Left colon (tissue), 2 donors: ENCODE measurements at regions not wholly inside any gene's neighbourhood (a gene's known extent, or its start where the extent isn't known, plus 50 kb on each side); places are given as distances from the start of the nearest gene placed in this dataset.
"Not testable (repeated sequence)": the region's sequence is repeated elsewhere in the genome, so short reads cannot be mapped to it uniquely, and the experiment has no call there.

ENCODE experiments used
- ATAC-seq: fragments of 200-7000 bp; cut with Tn5 transposase; one replicate; pipeline ENCODE4 v1.9.1; 2020; ENCODE audit warnings: mild to moderate bottlenecking, moderate library complexity
- DNase-seq, 2 donors: peaks; one replicate each; pipeline ENCODE4 v3.0.0-alpha.2; 2020
- intact Hi-C, 2 donors: fragments of 100-400 bp; cut with DNase I in 1 of 2; cut with micrococcal nuclease in 1 of 2; formaldehyde crosslinking; loops; one replicate each; pipeline versions ENCODE4 v1.11.2 to v1.14.0; 2022; cut with DNase I, micrococcal nuclease
- donor health status: DM: no; HTN: no; CAD: no.
- donor health status: DM: yes; HTN: yes; CAD: no.

DNA sequence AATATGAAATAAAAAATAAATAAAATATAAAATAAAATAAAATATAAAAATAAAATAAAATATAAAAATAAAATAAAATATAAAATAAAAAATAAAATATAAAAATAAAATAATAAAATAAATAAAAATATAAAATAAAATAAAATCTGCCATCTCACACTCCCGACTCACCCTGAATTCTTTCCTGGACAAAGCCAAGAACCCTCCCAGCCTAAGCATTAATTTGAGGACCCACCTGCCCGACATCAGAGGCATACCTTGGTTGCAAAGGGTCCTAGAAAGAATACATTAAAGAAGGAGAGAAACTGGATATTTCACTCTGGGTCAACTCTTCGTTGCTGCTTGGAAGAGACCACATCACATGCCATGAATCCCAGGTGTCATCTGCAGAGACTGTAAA lies 138.3 kb downstream of the CRLF2 start:
- no peak for ATAC-seq
- intact Hi-C loops, result no loop called here
- no peak for DNase-seq

- intact Hi-C loops, result no loop called here
- ATAC-seq, result no peak
- DNase-seq, result no peak
These were observed 139.6 kb downstream of the CRLF2 start for GRCh38 chrX:1072637-1073377.

- ATAC-seq (no peak), DNase-seq (no peak)
- intact Hi-C loops, result no loop called here
These were observed 141.1 kb downstream of the CRLF2 start for GRCh38 chrX:1071351-1071750.

DNA sequence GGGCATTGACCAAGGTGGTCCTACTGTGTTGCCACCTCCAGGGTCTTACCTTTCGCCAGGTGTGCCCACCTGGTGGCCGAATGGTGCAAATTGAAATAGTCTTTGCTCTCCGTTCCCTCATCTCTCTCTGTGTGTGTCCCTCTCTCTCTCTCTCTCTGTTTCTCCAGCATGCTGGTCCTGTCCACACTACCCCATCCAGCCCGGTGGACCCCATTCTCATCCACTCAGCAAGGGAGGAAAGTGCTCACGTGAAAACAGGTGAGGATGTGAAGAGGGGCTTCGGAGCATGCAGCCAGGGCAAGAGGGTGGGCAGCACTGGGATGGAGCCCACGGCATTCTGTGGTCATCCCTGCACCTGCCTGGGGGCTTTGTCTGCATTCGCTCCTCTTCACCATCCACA lies 150.1 kb downstream of the CRLF2 start:
- intact Hi-C loops, result no loop called here
- ATAC-seq, result no peak

DNA sequence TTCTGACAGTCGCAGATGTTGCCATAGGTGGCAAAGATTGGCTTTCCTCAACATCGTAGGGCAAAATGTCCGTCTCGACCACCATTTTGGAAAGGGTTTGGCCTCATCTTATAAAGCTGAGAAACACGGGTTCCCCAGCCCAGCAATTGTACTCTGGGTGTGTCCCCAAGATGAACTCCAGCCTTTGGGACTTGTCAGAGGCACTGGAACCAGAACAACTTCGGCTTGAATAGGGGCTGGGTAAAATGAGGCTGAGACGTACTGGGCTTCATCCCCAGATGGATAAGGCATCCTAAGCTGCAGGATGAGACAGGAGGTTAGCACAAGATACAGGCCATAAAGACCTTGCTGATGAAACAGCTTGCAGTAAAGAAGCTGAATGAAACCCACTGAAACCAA lies 151.9 kb downstream of the CRLF2 start:
- no peak for DNase-seq
- no peak for ATAC-seq
- intact Hi-C loops, result no loop called here

More for the DNA sequence above, 150.1 kb downstream of the CRLF2 start:
- no peak for DNase-seq

DNA sequence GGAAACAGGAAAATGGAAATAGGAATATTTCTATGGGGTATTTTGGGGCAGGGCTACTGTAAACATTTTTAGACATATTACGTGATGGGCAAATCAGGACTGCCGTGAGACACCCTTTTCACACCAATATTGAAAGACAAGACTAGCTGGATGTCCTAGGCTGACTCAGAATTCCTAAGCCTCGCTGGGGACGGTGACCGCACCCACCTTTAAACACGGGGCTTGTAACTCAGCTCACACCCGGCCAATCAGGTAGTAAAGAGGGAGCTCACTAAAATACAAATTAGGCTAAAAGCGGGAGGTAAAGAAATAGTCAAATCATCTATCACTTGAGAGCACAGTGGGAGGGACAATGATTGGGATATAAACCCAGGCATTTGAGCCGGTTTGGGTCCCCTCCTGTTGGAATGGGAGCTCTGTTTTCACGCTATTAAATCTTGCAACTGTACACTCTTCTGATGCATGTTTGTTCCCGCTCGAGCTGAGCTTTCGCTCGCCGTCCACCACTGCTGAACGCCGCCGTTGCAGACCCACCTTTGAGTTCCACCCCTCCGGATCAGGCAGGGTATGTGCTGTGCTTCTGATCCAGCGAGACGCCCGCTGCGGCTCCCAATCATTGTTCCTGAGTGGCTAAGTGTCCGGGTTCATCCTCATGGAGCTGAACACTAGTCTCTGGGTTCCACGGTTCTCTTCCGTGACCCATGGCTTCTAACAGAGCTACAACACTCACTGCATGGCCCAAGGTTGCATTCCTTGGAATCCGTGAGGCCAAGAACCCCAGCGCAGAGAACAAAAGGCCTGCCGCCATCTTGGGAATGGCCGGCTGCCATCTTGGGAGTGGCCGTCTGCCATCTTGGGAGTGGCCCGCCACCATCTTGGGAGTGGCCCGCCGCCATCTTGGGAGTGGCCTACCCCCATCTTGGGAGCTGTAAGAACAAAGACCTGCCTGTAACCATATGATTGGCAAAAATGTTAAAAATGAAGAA lies 152.6 kb downstream of the CRLF2 start:
- intact Hi-C loops, result no loop called here
- ATAC-seq (no peak), DNase-seq (no peak)

DNA sequence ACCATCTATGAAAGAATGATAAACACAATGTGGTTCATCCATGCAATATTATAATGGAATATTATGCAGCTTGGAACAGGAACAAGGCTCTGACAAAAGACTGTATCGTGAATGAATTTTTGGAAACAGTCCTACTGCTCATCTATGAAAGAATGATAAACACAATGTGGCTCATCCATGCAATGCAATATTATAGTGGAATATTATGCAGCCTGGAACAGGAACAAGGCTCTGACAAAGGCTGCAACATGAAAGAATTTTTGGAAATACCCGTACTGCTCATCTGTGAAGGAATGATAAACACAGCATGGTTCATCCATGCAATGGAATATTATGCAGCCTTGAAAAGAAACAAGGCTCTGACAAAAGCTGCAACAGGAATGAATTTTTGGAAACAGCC lies 158.8 kb downstream of the CRLF2 start:
- intact Hi-C loops, ATAC-seq, DNase-seq: not testable (repeated sequence)

DNA sequence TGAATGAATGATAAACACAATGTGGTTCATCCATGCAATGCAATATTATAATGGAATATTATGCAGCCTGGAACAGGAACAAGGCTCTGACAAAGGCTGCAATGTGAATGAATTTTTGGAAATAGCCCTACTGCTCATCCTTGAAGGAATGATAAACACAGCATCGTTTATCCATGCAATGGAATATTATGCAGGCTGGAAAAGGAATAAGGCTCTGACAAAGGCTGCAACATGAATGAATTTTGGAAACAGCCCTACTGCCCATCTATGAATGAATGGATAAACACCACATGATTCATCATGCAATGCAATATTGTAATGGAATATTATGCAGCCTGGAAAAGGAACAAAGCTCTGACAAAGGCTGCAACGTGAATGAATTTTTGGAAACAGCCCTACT lies 159.4 kb downstream of the CRLF2 start:
- ATAC-seq (no peak), DNase-seq (no peak)
- intact Hi-C loops, result no loop called here

DNA sequence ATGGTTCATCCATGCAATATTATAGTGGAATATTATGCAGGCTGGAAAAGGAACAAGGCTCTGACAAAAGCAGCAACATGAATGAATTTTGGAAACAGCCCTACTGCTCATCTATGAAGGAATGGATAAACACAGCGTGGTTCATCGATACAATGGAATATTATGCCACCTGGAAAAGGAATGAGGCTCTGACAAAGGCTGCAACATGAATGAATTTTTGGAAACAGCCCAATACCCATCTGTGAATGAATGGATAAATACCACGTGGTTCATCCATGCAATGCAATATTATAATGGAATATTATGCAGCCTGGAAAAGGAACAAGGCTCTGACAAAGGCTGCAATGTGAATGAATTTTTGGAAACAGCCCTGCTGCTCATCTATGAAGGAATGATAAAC lies 160.4 kb downstream of the CRLF2 start:
- intact Hi-C loops, result no loop called here
- ATAC-seq, result no peak
- DNase-seq, result no peak

GRCh38 chrX:1051421-1051820 lies 161.0 kb downstream of the CRLF2 start:
- ATAC-seq, result no peak
- no peak for DNase-seq
- intact Hi-C loops, result no loop called here

DNA sequence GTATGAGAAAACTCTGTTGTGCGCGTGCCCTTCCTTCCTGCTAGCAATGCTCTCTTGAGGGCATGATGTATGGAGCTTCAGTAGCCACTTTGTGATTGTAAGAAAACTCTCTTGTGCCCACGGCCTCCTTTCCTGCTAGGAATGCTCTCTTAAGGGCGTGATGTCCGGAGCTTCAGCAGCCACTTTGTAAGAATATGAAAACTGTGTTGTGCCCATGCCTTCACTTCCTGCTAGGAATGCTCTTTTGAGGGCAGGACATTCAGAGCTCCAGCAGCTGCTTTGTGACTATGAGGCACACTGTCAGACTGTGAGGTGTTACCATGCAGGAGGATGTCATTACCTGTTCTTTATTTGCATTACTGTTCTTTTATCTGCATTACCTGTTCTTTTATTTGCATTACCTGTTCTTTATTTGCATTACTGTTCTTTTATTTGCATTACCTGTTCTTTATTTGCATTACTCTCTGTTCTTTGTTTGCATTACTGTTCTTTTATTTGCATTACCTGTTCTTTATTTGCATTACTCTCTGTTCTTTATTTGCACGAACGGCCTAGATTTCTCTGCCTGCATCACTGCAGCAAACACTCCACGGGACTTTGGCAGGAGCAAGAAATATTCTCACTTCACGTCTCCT lies 166.7 kb downstream of the CRLF2 start:
- intact Hi-C loops, result no loop called here

GRCh38 chrX:1041091-1041490 lies 171.4 kb downstream of the CRLF2 start:
- no peak for DNase-seq
- intact Hi-C loops, result no loop called here
- no peak for ATAC-seq

More for the DNA sequence above, 166.7 kb downstream of the CRLF2 start:
- ATAC-seq, result no peak
- DNase-seq, result no peak

DNA sequence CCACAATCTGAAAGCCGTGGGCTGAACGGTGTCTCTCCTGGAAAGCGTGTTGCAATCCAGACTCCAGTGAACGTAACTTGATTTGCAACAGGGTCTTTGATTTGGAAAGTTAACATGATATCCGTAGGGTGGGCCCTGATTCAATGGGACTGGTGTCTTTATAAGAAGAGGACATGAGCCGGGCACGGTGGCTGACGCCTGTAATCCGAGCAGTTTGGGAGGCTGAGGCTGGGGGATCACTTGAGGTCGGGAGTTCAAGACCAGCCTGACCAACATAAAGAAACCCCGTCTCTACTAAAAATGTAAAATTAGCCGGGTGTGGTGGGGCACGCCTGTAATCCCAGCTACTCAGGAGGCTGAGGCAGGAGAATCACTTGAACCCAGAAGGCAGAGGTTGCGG lies 176.5 kb downstream of the CRLF2 start:
- intact Hi-C loops, DNase-seq, ATAC-seq: not testable (repeated sequence)

DNA sequence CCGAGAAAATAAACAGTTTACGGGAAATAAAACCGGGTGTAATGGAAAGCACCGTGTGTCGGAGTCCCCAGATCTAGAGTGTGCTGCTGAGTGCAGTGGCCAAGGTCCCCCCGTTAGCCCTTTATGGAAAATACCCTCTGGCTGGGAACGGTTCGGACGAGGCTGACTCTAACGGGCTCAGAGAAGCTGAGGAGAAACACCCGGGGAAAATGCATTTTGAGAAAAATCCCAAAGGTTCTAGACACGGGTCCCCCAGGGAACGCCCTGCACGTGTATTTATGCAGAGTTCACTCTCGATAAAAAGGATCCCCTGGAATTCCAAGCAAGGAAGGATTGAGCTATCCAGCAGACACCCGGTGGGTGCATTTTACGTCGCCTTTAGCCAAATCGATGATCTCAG lies 177.2 kb downstream of the CRLF2 start:
- ATAC-seq, result no peak
- no peak for DNase-seq
- intact Hi-C loops, result no loop called here

DNA sequence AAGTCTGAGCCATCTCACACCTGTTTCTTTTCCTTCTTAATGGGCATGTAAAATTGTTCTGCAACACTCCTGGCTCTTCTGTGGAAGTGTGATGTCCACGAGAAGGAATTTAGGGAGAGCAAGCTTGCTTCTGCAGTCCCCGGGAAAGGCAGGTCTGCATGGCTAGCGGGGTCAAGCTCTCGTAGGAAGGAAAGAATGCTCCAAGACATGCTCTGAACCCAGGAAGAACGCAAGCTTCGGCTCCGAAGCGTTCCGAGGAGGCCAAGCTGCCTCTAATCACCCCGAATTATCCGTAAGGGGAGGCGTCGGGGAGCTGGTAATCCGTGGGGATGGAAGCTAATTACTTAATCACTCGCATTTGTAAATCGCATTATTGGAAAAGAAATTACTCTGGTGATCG lies 177.7 kb downstream of the CRLF2 start:
- no peak for ATAC-seq

DNA sequence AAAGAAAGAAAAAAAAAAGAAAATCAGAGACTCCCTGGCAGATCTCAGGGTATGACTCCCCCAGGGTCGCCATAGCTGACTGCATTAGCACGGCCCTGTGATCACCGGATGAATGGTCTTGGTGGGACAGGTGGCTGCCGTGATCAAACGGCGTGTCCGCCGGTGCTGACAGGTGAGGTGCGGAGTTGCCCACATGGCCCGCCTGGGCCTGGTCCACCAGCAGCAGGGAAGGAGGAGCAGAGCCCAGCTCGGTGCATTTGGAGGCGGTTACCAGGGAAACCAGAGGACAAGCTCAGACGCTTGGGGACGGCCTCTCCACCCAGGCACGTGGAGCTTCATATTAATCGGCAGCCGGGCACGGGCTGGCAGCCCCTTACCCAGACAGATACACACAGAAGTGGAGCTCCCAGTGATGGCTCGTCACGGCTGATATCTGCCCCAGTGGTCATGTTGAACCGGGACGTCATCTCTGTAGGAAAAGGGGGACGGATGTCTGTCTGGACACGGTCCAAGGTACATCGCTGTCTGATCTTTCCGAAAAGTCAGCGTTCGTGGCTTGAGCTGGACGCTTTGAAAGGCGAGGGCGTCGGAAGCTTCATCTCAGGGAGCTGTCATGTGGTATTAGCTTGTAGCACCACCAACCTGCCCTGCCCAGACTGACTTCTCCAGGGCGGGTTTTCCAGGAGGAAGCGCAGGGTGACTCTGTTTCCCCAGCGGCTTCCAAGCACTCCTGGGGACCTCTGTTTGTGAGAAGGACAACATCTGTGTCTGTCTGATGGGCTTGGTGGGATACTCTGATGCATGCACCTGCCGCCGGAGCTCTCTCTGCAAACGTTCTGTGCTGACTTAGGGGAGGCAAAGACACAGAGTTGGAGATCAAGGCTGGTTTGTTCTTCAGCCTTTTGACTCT lies 180.7 kb downstream of the CRLF2 start:
- ATAC-seq (no peak), DNase-seq (no peak)
- intact Hi-C loops, result no loop called here

More for the DNA sequence above, 177.7 kb downstream of the CRLF2 start:
- no peak for DNase-seq
- intact Hi-C loops, result no loop called here

DNA sequence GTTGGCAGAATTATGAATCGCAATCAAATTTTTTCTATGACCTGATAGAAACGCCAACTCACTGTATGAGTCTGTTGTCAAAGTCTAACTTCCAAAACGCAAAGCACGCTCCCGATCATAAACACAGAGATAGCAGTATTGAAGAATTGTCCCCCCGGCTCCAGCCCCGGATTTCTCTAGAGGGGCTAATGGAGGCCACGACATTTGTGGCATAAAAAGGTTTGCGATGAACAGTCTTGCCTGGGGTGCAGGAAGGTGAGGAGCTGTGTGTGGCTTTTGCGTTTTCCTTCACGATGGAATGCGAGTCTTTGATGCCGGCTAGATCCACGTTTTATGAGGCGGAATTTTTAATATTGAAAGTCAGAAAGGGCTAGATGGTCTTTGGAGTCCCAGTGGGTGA lies 183.0 kb downstream of the CRLF2 start:
- ATAC-seq, result no peak
- intact Hi-C loops, result no loop called here
- no peak for DNase-seq

- intact Hi-C loops, result no loop called here
- ATAC-seq (no peak), DNase-seq (no peak)
These were observed 184.8 kb downstream of the CRLF2 start for GRCh38 chrX:1027680-1028079.

GRCh38 chrX:1027133-1027532 lies 185.3 kb downstream of the CRLF2 start:
- intact Hi-C loops, result no loop called here
- ATAC-seq (no peak), DNase-seq (no peak)
